ENCODE measurements at regions not wholly inside any gene's neighbourhood (a gene's known extent, or its start where the extent isn't known, plus 50 kb on each side); places are given as distances from the start of the nearest gene placed in this dataset.

GRCh38 chr17:79258041-79258440 is 183.4 kb downstream of the ENGASE start:
- Histone ChIP-seq H3K36me3 (ENCODE audit: insufficient read depth, low read length) (no peaks in the 10 kb centered on the region), H3K4me1 (ENCODE audit: insufficient read depth, low read length) (no peaks in the 10 kb centered on the region), H3K9ac (ENCODE audit: low read depth, low read length) (no peak overlapping the region), H3K9me3 (ENCODE audit: control insufficient read depth, insufficient read depth, low read length) (no peaks in the 10 kb centered on the region)

- H3K9ac ChIP-seq (ENCODE audit: low read depth, low read length), result no peak overlapping the region
- H3K9me3 ChIP-seq (ENCODE audit: control insufficient read depth, insufficient read depth, low read length), result no peaks in the 10 kb centered on the region
- no peaks in the 10 kb centered on the region for H3K4me1 ChIP-seq (ENCODE audit: insufficient read depth, low read length)
- H3K36me3 ChIP-seq (ENCODE audit: insufficient read depth, low read length), result no peaks in the 10 kb centered on the region
Observed at GRCh38 chr17:79255926-79256585, 181.4 kb downstream of the ENGASE start.

- Histone ChIP-seq H3K4me1 (ENCODE audit: insufficient read depth, low read length) (no peaks in the 10 kb centered on the region), H3K9ac (ENCODE audit: low read depth, low read length) (no peak overlapping the region), H3K36me3 (ENCODE audit: insufficient read depth, low read length) (no peaks in the 10 kb centered on the region), H3K9me3 (ENCODE audit: control insufficient read depth, insufficient read depth, low read length) (no peaks in the 10 kb centered on the region)
Observed at GRCh38 chr17:79255456-79255855, 180.8 kb downstream of the ENGASE start.

GRCh38 chr17:79255046-79255445 is 180.4 kb downstream of the ENGASE start:
- Histone ChIP-seq H3K9ac (ENCODE audit: low read depth, low read length) (no peak overlapping the region), H3K36me3 (ENCODE audit: insufficient read depth, low read length) (no peaks in the 10 kb centered on the region), H3K4me1 (ENCODE audit: insufficient read depth, low read length) (no peaks in the 10 kb centered on the region), H3K9me3 (ENCODE audit: control insufficient read depth, insufficient read depth, low read length) (no peaks in the 10 kb centered on the region)

GRCh38 chr17:79252886-79253285 is 178.3 kb downstream of the ENGASE start:
- H3K9ac ChIP-seq (ENCODE audit: low read depth, low read length), result no peak overlapping the region
- H3K4me1 ChIP-seq (ENCODE audit: insufficient read depth, low read length), result no peaks in the 10 kb centered on the region
- H3K9me3 ChIP-seq (ENCODE audit: control insufficient read depth, insufficient read depth, low read length), result no peaks in the 10 kb centered on the region
- no peaks in the 10 kb centered on the region for H3K36me3 ChIP-seq (ENCODE audit: insufficient read depth, low read length)

GRCh38 chr17:79251824-79252223 is 177.2 kb downstream of the ENGASE start:
- Histone ChIP-seq H3K9ac (ENCODE audit: low read depth, low read length) (no peak overlapping the region), H3K4me1 (ENCODE audit: insufficient read depth, low read length) (no peaks in the 10 kb centered on the region), H3K36me3 (ENCODE audit: insufficient read depth, low read length) (no peaks in the 10 kb centered on the region), H3K9me3 (ENCODE audit: control insufficient read depth, insufficient read depth, low read length) (no peaks in the 10 kb centered on the region)

- H3K9me3 ChIP-seq (ENCODE audit: control insufficient read depth, insufficient read depth, low read length), result no peaks in the 10 kb centered on the region
- no peaks in the 10 kb centered on the region for H3K36me3 ChIP-seq (ENCODE audit: insufficient read depth, low read length)
- H3K9ac ChIP-seq (ENCODE audit: low read depth, low read length), result no peak overlapping the region
- no peaks in the 10 kb centered on the region; the same call in 1 of the 2 replicates for H3K4me1 ChIP-seq (ENCODE audit: insufficient read depth, low read length)
Observed at GRCh38 chr17:79249929-79250521, 175.4 kb downstream of the ENGASE start.

GRCh38 chr17:79248843-79249493 is 174.3 kb downstream of the ENGASE start:
- no peaks in the 10 kb centered on the region; the same call in 1 of the 2 replicates for H3K4me1 ChIP-seq (ENCODE audit: insufficient read depth, low read length)
- H3K36me3 ChIP-seq (ENCODE audit: insufficient read depth, low read length), result no peaks in the 10 kb centered on the region
- no peaks in the 10 kb centered on the region for H3K9me3 ChIP-seq (ENCODE audit: control insufficient read depth, insufficient read depth, low read length)
- H3K9ac ChIP-seq (ENCODE audit: low read depth, low read length), result no peak overlapping the region

GRCh38 chr17:79246225-79247190 is 171.9 kb downstream of the ENGASE start:
- no peak overlapping the region for H3K9ac ChIP-seq (ENCODE audit: low read depth, low read length)
- H3K36me3 ChIP-seq (ENCODE audit: insufficient read depth, low read length), result no peaks in the 10 kb centered on the region
- H3K4me1 ChIP-seq (ENCODE audit: insufficient read depth, low read length), result no peaks in the 10 kb centered on the region; the same call in 1 of the 2 replicates
- no peaks in the 10 kb centered on the region for H3K9me3 ChIP-seq (ENCODE audit: control insufficient read depth, insufficient read depth, low read length)

- Histone ChIP-seq H3K9ac (ENCODE audit: low read depth, low read length) (no peak overlapping the region), H3K36me3 (ENCODE audit: insufficient read depth, low read length) (no peaks in the 10 kb centered on the region), H3K4me1 (ENCODE audit: insufficient read depth, low read length) (no peaks in the 10 kb centered on the region; the same call in 1 of the 2 replicates), H3K9me3 (ENCODE audit: control insufficient read depth, insufficient read depth, low read length) (no peaks in the 10 kb centered on the region)
Observed at GRCh38 chr17:79244665-79245064, 170.0 kb downstream of the ENGASE start.

- no peaks in the 10 kb centered on the region; the same call in 1 of the 2 replicates for H3K4me1 ChIP-seq (ENCODE audit: insufficient read depth, low read length)
- no peaks in the 10 kb centered on the region for H3K36me3 ChIP-seq (ENCODE audit: insufficient read depth, low read length)
Observed at GRCh38 chr17:79243996-79244395, 169.4 kb downstream of the ENGASE start.

GRCh38 chr17:79243603-79243990 is 169.0 kb downstream of the ENGASE start:
- no peaks in the 10 kb centered on the region; the same call in 1 of the 2 replicates for H3K4me1 ChIP-seq (ENCODE audit: insufficient read depth, low read length)
- H3K9ac ChIP-seq (ENCODE audit: low read depth, low read length), result no peak overlapping the region

More at GRCh38 chr17:79243996-79244395, 169.4 kb downstream of the ENGASE start:
- Histone ChIP-seq H3K9me3 (ENCODE audit: control insufficient read depth, insufficient read depth, low read length) (no peaks in the 10 kb centered on the region), H3K9ac (ENCODE audit: low read depth, low read length) (no peak overlapping the region)

GRCh38 chr17:79242873-79243602 is 168.4 kb downstream of the ENGASE start:
- Histone ChIP-seq H3K36me3 (ENCODE audit: insufficient read depth, low read length) (no peaks in the 10 kb centered on the region), H3K4me1 (ENCODE audit: insufficient read depth, low read length) (no peaks in the 10 kb centered on the region; the same call in 1 of the 2 replicates), H3K9ac (ENCODE audit: low read depth, low read length) (no peak overlapping the region), H3K9me3 (ENCODE audit: control insufficient read depth, insufficient read depth, low read length) (no peaks in the 10 kb centered on the region)

More at GRCh38 chr17:79243603-79243990, 169.0 kb downstream of the ENGASE start:
- H3K36me3 ChIP-seq (ENCODE audit: insufficient read depth, low read length), result no peaks in the 10 kb centered on the region
- no peaks in the 10 kb centered on the region for H3K9me3 ChIP-seq (ENCODE audit: control insufficient read depth, insufficient read depth, low read length)
